ENCODE measurements at regions not wholly inside any gene's neighbourhood (a gene's known extent, or its start where the extent isn't known, plus 50 kb on each side); places are given as distances from the start of the nearest gene placed in this dataset.

DNA sequence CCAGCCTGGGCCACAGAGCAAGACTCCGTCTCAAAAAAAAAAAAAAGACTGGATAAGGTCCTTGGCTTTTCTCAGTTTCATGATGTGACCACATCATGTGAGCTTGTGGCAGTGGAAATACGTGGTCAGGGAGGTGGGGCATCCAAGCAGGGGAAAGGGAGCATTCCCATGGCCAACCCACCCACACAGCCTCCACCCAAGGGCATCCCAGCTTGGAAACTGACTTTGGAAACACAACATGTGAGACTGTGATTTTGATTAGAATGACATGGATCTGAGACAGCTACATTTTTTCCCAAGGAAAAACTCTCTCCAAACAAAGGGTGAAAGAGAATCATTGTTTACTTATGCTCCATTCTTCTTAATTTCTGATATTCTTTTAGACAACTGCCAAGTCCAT, 405.0 kb upstream of the ZNF507 start:
- ATAC-seq = no peak
- no peak for DNase-seq
- intact Hi-C loops (cut with micrococcal nuclease) = no loop called here

DNA sequence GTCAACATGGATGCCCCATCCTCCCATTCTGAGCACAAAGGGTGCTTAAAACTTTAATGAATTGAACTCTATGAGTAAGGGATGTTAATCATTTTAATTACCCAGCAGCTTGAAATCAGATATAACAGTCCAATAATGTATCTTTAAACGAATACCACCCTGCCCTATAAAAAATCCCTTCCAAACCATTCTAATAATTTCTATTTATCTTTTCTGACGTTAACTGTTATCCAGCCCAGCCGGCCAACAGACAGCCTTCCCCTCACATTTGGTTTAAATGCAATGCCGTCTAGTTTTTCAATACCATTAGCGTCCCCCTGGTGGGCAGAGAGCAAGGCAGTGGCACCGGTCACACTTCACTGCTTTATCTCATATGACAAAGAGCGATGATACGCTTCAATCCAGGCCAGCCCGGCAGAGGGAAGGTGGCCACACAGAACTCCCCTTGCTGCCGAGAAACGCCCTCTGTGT, 402.2 kb upstream of the ZNF507 start:
- no peak for DNase-seq
- peak; percentile 31 for ATAC-seq
- intact Hi-C loops (cut with micrococcal nuclease) = no loop called here

DNA sequence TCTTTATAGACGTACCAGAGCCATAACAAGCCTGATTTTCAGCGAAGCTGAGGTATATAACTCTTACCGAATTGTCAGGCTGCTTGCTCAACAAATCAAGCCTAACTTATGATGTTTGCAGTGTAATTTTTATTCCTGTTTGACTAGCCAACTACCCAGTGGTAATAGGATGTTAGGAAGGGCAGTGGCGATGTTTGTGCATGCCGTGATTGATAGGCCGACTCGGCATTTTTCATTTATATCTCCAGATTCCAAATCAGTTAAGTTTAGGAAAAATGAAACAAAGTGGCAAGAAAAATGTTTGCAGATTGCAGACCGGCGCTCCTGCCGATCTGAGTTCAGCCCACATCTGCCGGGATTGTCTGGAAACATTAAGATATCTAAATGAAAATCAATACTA, 401.6 kb upstream of the ZNF507 start:
- ATAC-seq = no peak
- DNase-seq = no peak
- intact Hi-C loops (cut with micrococcal nuclease) = no loop called here

DNA sequence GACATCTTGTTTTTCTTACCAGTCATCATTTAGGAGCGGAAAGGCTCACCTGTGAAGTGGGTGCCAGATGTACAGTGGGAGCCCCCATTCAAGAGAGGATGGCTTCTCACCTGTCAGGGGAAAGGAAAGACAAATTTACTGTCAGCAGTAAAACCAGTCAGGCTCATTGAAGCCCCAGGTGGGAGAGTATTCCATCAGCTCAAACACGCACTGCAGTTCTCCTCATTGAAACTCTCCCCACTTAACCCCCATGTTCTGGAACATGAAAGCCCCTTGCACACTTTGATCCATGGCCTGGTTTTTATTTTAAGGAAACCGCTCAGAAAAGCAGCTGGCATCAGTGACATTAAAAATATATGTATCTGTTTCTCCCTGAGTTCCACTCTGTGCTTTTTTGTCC, 401.1 kb upstream of the ZNF507 start:
- DNase-seq = no peak
- intact Hi-C loops (cut with micrococcal nuclease) = no loop called here
- no peak for ATAC-seq

DNA sequence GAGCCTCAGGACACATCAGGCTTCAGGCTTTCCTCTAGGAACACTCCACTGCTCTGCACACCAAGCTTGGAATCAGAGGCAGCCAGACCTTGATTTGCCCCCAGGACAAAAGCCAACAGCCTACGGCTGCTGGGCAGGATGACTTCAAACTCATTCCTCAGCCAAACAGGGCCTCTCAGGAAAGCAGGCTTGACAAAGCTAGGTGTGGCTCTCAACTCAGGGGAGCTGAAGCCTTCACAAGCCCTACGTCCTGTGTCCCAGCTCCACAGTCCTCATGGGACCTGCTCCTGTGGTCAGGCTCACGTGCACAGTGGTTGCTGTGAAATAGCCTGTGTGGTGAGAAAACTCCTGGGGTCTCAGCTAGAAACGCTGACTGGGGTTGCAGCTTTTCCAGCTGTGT, 398.9 kb upstream of the ZNF507 start:
- ATAC-seq (peak; percentile 94), DNase-seq (peak; percentile 50)
- intact Hi-C loops (cut with micrococcal nuclease) = no loop called here

DNA sequence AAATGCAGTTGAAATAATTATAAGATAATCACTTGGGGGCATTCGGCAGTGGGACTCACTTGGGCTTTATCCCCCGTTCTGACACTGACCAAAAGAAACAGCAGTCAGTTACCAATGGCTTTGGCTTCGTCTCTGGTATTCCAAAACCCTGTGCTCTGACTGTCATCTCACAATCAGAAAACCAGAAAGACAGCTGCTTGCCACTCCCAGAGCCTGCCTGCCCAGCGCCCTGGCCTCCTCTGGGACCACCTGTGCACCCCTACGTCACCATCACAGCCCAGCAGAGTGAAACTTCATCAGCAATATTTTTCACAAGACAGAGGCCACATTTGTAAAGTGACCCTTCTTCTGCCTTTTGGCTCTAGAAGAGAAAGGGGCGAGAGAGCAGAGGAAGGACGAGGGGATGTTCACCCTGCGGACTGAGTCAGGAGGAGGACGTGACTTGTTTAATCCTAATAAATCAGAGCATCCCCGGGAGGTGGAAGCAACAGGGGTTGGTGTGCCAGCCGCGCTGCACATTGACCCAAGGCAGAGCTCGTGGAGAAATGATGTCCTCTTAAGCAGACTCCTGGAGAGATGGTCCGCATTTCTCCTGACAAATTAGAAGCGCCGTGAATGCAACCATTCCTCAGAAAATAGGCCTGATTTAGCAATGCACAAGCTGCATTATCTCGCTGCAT, 397.8 kb upstream of the ZNF507 start:
- intact Hi-C loops (cut with micrococcal nuclease) = no loop called here
- DNase-seq (no peak), ATAC-seq (no peak)

DNA sequence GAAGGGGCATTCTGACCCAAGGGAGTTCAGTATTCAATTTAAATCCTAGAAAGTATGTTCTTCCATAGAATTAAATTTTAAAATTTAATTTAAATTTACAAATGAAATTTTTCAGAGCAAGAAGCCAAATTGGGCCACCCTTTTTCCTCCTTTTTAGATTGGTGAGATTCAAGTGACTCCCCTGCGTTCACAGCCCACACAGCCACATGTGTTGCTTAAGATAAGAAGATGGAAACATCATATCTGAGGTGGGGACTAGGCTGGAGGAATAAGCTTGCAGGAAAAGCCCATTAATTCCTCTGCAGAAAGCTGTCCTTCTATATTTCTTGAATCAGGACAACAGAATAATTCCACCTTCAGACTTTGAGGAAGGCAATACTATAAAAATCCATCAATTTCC, 392.7 kb upstream of the ZNF507 start:
- DNase-seq (no peak), ATAC-seq (no peak)
- intact Hi-C loops (cut with micrococcal nuclease) = no loop called here

DNA sequence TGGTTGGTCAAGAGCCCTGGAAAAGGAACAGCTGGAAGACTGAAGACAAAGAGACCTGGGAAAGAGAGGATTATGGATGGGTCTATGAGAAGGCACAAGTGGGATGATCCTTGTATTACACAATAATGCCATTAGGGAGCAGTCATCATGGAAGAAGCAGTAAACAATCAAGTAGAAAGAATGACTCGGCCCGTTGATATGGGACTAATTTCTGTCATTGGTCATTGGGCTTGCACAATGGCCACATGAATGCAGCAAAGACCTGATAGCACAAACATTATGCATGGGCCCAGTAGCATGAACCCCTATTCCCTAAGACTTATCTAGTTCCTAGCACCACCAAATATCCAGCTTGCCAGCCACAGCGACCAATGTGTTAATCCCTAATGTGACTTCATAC, 390.3 kb upstream of the ZNF507 start:
- ATAC-seq (no peak), DNase-seq (no peak)
- intact Hi-C loops (cut with micrococcal nuclease) = no loop called here

DNA sequence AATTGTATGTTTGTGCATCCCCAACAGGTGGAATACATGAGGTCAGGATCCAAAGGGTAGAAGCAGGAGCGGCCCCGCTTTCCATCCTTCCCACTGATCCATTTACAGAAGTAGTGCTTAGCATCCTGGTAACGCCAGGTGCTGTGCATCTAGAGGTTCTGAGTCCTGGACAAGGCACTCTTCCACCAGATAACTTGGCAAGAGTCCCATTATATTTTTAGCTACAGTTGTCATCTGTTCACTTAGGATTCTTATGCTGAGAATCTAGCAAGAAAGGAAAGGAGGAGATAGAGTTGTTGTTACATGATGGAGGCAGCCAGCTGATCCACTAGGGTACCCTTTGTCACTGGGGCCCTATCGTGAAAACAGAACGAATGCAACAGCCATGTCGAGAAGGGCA, 389.5 kb upstream of the ZNF507 start:
- ATAC-seq (peak; percentile 71), DNase-seq (no peak)
- intact Hi-C loops (cut with micrococcal nuclease) = no loop called here

DNA sequence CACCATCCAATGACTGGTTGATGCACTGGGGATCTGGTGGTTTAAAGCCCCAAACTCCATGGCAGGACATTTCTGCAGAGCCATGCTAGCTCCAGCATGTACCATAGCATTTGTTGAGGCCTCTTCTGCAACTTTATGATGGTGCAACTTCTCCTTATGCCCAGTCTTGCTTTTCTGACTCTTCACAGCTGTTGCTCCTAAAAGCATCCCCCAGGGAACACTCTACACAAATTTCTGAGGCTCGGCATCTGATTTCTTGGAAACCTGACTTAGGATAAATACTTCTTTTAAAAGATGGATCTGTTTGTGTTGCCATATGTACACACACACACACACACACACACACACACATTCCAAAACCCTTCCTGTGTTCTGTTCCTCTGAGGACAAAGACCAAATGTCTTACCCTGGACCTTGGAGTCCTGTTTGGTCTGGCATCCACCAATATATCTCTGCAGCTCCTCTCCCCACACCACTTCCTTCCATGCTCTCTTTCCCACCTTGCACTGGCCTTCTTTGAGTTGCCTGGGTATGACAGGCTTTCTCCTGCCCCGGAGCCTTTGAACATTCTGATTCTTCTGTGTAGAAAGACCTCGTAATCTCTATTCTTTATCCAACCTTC, 388.5 kb upstream of the ZNF507 start:
- DNase-seq (no peak), ATAC-seq (no peak)
- intact Hi-C loops (cut with micrococcal nuclease) = no loop called here

DNA sequence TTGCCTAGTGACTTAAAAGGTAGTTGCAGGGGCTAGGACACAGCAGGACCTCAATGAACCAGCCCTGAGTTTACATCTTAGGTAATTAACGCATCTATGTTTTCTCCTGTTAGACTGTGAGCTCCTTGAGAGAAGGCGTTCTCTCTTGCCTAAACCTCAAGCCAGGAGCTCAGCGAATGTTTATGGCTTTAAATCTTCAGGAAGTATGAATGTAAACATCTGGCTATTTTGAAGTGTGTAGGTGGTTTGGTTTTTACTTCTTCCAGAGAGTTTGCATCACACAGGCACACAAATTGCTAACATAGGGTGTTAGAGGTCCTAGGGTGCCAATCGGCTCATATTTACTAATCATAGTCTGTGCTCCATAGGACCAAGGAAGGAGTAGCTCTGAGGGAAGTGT, 387.7 kb upstream of the ZNF507 start:
- DNase-seq (no peak), ATAC-seq (no peak)
- intact Hi-C loops (cut with micrococcal nuclease) = no loop called here

DNA sequence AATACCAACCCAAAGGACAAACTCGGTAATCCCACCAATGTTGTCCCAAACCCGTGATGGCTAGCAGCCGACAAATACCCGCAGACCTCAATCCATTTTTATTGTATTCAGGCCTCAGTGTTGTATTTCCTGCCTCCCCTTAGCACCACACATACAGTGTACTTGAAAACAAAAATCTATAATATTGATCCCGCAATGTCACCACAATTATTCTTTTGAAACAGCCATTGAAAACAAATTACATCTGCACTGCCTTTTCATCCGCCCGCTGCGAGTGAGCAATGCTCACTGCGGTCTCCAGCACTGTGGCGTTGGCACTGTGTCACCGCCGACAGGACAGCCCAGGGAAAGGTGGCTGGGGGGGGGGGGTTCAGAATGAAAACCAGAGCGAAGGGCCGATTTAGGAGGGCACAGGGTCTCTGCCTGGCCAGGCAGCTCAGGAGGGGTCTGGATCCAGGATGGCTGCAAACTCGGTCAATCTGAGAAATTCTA, 385.8 kb upstream of the ZNF507 start:
- ATAC-seq = no peak
- no peak for DNase-seq
- intact Hi-C loops (cut with micrococcal nuclease) = no loop called here

DNA sequence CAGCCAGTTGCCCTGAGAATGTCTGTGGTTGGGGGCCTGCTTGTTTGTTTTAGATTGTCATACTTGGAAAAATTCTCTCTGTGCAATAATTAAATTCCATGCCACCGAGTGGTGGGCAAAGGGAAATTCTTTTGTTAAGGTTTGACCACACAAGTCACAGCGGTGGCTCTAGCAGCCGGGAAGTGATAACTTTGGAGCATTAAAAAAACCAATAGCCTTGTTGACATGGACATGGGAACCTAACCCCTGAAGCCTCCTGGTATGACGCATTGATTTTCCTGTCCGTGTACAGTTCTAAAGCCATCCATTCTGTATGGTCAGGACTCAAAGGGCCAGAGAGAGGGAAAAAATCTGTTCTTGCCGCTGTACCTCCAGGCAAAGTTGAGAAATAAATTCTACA, 384.9 kb upstream of the ZNF507 start:
- intact Hi-C loops (cut with micrococcal nuclease) = no loop called here
- ATAC-seq (no peak), DNase-seq (no peak)

DNA sequence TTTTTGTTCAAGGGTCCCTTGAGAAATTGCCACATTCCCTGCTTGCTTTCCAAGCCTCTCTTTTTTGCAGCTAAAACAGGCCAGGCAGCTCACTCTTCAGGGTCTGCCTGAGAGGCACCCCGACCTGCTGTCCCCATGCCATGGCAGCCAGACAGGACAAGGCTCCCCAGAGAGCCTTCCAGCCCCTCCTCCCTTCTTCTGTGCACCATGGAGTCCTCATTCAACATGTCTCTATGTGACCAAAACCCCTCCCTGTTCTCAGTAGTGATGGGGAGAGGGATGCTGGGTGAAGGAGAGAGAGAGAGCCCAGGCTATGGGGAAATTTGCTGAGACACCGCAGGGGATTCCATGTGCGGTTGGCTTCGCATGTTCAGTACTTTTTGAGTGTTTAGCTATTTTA, 384.2 kb upstream of the ZNF507 start:
- intact Hi-C loops (cut with micrococcal nuclease) = no loop called here
- no peak for DNase-seq
- no peak for ATAC-seq

DNA sequence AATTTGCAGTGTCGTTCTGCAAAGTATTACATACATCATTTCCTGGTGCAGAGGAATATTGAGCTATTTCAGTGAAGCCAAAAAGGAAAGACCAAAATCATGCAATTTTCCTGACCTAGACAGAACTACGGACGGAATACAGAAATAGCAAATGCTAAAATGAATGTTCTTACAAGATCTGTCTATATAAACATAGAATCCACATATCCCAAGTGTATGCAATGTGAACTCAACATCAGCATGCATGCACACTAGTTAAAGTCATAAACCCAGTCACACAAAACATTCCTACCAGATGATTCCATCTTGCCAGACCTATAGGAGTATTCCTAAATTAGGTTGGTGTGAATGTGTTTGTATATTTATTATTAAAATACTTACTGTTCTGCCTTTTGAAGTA, 383.7 kb upstream of the ZNF507 start:
- ATAC-seq (no peak), DNase-seq (no peak)
- intact Hi-C loops (cut with micrococcal nuclease) = no loop called here

DNA sequence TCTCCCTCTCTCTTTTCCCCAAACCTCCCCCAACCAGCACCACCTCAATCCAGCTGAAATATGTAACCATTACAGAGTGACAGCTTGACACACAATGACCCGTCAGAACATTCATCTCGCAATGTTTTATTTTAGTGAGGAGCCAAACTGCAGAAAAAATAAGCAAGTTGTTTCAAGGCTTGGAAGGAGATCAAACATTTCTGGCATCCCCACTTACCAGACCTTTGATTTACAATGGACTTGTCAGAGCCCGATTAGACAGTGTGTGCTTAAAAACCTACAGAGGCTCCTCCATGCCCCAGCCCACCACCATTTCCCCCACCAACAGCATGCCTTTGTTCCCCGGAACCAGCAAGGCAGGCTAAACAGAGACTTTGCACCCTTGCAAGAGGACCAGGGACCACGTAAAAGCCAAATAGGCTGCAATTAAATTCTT, 382.8 kb upstream of the ZNF507 start:
- intact Hi-C loops (cut with micrococcal nuclease) = no loop called here
- DNase-seq = no peak
- peak; percentile 68 for ATAC-seq

DNA sequence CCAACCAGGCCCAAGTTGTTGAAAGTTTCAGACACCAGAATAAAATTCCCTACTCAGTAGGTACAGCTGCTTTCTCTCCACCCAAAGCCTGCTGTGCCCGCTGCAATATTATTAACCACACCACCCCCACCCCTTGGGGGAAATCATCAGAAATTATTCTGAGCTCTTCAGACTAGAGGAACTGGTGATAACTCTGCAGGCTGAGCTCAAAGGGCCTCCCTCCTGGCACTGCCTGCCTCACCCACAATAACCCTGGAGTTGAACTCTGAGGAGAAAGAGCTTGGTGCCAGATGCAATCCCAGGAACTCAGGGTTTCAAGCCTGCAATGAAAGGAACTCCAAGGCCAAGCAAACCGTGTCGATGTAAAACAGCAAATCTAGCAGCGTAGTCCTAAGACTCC, 381.7 kb upstream of the ZNF507 start:
- DNase-seq (peak; percentile 45), ATAC-seq (peak; percentile 96)
- intact Hi-C loops (cut with micrococcal nuclease) = no loop called here

DNA sequence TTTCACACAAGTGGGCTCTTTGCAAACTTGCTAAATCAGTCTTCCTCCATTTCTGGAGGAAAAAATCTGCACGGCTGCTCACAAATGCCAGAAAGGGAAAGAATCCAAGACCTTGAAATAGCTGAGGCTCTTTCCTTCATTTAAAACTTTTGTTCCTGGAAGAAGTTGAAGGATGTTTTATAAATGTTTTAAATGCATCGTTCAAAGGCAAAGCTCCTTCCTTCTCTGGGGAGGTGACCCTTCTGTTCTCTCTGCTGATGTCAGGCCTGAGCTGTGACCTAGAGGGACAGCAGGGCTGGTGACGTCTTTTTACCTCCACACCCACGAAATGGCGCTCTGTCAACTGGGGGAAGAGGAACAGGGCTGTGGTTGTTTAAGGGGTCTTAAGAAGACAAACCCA, 376.4 kb upstream of the ZNF507 start:
- no peak for ATAC-seq

DNA sequence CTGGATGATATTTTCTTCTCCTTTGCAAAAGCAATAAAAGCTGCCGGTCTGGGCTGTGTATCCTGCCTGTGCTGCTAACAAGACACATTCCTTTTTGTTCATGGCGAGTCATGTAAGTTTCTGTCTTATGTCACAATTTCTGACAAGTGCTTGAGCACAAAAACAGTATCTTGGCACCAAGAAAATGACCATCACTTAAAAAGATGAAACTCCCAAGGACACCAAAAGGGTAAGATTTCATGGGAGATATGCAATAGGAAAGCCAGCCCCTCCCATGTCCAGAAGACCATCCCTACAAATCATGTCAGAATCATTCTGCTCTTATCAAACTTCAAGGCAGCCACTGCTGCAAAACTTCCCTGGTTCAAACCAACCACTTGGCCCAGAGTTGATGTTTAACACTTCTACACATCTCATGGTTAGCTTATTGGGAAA, 375.4 kb upstream of the ZNF507 start:
- intact Hi-C loops (cut with micrococcal nuclease) = no loop called here
- DNase-seq (no peak), ATAC-seq (no peak)

More for the DNA sequence above, 376.4 kb upstream of the ZNF507 start:
- intact Hi-C loops (cut with micrococcal nuclease) = no loop called here
- no peak for DNase-seq

DNA sequence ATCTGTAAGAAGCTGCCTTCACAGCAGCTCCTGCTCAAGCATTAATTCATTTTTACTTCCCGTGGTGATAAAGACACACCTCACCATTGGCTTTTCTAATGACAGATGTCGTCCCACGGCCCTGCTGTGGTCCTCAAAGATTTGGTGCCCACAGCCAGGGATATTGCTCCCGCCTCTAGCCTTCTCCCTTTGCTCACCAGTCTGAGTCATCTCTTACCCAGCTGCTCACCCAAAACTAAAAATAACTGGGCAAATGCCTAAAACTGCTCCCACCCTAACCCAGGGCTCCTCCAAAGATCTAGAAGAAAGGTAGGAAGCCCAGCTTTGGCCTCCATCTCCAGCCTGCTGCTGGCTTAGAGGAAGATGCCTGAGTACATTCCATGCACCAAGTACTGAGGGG, 371.1 kb upstream of the ZNF507 start:
- DNase-seq (no peak), ATAC-seq (no peak)
- intact Hi-C loops (cut with micrococcal nuclease) = no loop called here

DNA sequence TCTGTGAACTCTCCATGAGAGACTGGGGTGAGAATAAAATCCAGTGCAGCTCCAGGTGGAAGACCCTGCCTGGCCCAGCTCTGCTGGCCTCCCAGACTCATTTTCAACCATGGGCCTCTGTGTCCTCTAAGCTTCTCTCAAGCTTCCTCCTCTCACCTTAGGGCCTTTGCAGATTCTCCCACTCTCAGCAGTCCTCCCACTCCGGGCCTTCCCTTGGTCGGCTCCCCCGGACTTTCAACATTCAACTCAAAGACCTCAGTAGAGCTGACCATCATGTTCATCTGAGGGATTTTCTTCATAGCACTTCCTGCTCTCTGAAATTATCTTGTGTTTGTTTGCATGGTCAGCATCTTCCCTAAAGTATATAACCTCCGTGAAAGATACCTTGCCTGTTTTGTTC, 370.5 kb upstream of the ZNF507 start:
- ATAC-seq = no peak
- intact Hi-C loops (cut with micrococcal nuclease) = no loop called here

More for the DNA sequence above, 370.5 kb upstream of the ZNF507 start:
- DNase-seq = no peak
